Body of pancreas (tissue), 4 donors: ENCODE measurements at regions not wholly inside any gene's neighbourhood (a gene's known extent, or its start where the extent isn't known, plus 50 kb on each side); places are given as distances from the start of the nearest gene placed in this dataset.

ENCODE experiments used
- CTCF ChIP-seq, 7 experiments: fragments of 450-650 bp in 4 of 7; fragments of 200-600 bp in 3 of 7; sonication (generic) in 3 of 7; IDR thresholded peaks; one replicate each; pipeline ENCODE4 v1.5.1; 2016 to 2019; ENCODE audit warnings: antibody characterized with exemption in 7 of 7
- POLR2A ChIP-seq, 3 donors: fragments of 450-650 bp; IDR thresholded peaks; one replicate each; pipeline ENCODE4 v1.6.1; 2016; ENCODE audit warnings: antibody characterized with exemption in 3 of 3, mild to moderate bottlenecking in 2 of 3

GRCh38 chrX:131709553-131709952, 165.7 kb downstream of the OR13H1 start:
- no peak for TF ChIP-seq POLR2A (IDR thresholded peaks at IDR 0.05)
- TF ChIP-seq CTCF (IDR thresholded peaks at IDR 0.05) = no peak
